ENCODE measurements at regions not wholly inside any gene's neighbourhood (a gene's known extent, or its start where the extent isn't known, plus 50 kb on each side); places are given as distances from the start of the nearest gene placed in this dataset.

DNA sequence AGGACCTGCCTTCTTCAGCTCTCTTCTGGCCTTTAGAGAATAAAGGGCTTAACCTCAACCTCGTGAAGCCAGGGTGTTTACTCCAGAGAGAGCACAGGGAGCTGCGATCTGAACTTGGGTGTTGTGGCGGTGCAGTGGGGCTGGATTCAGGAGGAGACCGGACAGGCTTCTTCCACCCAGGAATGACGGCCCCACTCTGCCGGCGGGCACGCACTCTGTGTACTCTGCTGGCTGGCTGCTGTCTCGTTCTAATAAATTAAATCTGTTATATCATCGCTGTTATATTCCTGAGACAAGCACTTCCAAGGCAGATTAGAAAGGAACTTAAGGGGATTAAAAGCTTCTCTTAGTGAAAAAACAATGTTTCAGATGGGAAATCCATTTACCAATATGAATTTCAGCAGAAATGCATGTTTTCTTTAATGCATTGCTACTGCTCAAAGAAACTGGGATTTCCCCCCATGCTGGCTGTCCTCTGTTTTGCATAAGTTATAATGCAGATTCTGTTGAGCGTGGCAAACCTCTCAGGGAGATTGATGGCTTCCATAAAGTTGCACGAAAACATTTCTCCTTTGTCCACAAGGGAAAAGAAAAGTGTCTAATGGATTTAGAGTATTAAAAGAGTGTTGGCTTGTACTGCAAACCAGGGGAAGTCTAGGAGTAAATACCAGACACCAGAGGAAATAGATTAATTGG, 168.6 kb upstream of the IRX3 start:
- TF ChIP-seq EZH2phosphoT487 (IDR thresholded peaks at IDR 0.05; ENCODE audit: insufficient read depth, low read depth), result no peak
- no peak for TF ChIP-seq EZH2 (IDR thresholded peaks at IDR 0.05; ENCODE audit: insufficient read depth, poor library complexity, severe bottlenecking)

All from GM23248 (cell line).